ENCODE measurements at regions not wholly inside any gene's neighbourhood (a gene's known extent, or its start where the extent isn't known, plus 50 kb on each side); places are given as distances from the start of the nearest gene placed in this dataset.

GRCh38 chr12:124484067-124484466 lies 83.3 kb downstream of the NCOR2 start:
- no peak overlapping the region for H3K4me3 ChIP-seq (ENCODE audit: low read length)
- Mint-ChIP-seq H3K4me1 (ENCODE audit: low read depth) (peaks cover 13% of the 10 kb centered on the region), H3K4me3 (no peak overlapping the region), H3K27ac (no peak overlapping the region), H3K36me3 (ENCODE audit: low read depth) (peaks cover 49% of the 10 kb centered on the region), H3K9me3 (no peaks in the 10 kb centered on the region), H3K27me3 (no peaks in the 10 kb centered on the region)
- TF ChIP-seq, protein P1, sequence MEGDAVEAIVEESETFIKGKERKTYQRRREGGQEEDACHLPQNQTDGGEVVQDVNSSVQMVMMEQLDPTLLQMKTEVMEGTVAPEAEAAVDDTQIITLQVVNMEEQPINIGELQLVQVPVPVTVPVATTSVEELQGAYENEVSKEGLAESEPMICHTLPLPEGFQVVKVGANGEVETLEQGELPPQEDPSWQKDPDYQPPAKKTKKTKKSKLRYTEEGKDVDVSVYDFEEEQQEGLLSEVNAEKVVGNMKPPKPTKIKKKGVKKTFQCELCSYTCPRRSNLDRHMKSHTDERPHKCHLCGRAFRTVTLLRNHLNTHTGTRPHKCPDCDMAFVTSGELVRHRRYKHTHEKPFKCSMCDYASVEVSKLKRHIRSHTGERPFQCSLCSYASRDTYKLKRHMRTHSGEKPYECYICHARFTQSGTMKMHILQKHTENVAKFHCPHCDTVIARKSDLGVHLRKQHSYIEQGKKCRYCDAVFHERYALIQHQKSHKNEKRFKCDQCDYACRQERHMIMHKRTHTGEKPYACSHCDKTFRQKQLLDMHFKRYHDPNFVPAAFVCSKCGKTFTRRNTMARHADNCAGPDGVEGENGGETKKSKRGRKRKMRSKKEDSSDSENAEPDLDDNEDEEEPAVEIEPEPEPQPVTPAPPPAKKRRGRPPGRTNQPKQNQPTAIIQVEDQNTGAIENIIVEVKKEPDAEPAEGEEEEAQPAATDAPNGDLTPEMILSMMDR (IDR thresholded peaks at IDR 0.05), result no peak
- CTCF ChIA-PET, result interaction anchor here (0.7 kb wide), 1 partner anchor 238 kb away, joined by 4 read pairs; no protein-coding TSS in a partner anchor
- peaks cover 0 to 21% of the 10 kb centered on the region in 2 experiments for H3K9me3 ChIP-seq (ENCODE audit: control insufficient read depth in 1 of 2, insufficient read depth in 1 of 2, low read length in 2 of 2)
- H3K27ac ChIP-seq (ENCODE audit: low read depth in 1 of 2, low read length in 2 of 2), result no peak overlapping the region
- H3K4me1 ChIP-seq (ENCODE audit: insufficient read depth, low read length), result peaks cover 30% of the 10 kb centered on the region
- no peak for DNase-seq
- no peaks in the 10 kb centered on the region for H3K27me3 ChIP-seq (ENCODE audit: control insufficient read depth in 1 of 2, insufficient read depth in 2 of 2, low read length in 2 of 2)
- POLR2A ChIA-PET, result no interaction called here
- H3K36me3 ChIP-seq (ENCODE audit: insufficient read depth, low read length), result peaks cover 18% of the 10 kb centered on the region
- intact Hi-C loops (cut with DNase I, micrococcal nuclease), result no loop called here
- ATAC-seq (ENCODE audit: poor library complexity), result no peak

DNA sequence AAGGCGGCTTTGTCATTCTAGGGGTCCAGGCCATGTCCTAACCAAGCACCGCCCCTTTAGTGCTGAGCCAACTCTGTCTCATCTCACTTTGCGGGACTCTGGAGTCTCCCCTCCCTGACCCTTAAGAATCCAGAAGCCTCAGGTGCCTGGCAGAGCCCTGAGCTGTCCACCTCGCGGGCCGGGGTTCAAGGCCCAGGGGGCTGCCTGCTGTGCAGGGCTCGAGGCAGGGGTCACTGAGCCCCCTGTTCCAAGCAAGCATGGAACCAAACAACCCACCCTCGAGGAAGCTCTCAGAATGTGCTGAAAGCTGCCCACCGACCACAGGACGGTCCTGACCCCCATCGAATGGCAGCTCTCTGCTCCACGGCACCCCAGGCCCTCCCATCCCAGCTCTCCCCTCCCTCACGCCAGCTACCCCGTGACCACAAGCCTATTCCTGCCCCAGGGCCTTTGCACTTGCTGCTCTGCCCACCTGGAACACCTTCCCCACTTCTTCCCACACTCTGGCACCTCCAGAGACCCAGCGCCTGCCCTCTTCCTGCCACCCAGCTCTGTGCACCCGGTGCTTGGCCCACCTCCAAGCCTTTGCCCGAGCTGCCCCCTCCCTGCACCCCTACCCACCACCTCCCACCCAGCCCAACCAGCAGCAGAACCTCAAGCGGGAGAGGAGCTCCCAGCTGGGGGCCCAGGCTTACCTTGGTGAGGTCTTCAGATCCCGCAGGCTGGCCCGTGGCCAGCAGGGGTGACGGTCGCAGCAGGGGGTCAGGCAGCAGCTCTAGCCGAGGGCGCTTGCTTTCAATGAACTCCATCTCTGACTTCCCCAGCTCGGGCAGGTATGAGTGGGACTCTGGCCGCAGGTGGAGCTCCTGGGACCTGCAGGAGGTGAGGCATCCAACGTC lies 84.3 kb downstream of the NCOR2 start:
- intact Hi-C loops (cut with DNase I, micrococcal nuclease), result no loop called here

DNA sequence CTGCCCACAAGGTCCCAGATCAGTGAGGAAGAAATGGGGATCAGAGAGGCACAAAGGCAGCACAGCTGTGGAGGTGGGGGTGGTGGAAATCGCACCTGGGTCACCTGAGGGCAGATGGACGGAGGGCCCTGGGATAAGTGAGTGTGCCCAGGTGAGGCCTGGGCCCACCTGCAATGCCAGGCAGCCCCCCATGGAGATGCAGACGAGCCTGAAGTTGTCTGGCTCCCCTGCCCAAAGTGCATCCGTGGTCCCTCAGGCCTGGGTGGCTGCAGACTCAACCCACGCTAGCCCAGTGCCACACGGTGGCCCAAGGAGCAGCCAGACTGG lies 84.9 kb downstream of the NCOR2 start:
- Mint-ChIP-seq H3K27me3 (no peaks in the 10 kb centered on the region), H3K4me1 (ENCODE audit: low read depth) (peaks cover 14% of the 10 kb centered on the region), H3K27ac (no peak overlapping the region), H3K9me3 (no peaks in the 10 kb centered on the region), H3K36me3 (ENCODE audit: low read depth) (peaks cover 53% of the 10 kb centered on the region), H3K4me3 (no peak overlapping the region)
- ATAC-seq (ENCODE audit: poor library complexity), result no peak
- Histone ChIP-seq H3K4me3 (ENCODE audit: low read length) (no peak overlapping the region), H3K9me3 (ENCODE audit: control insufficient read depth in 1 of 2, insufficient read depth in 1 of 2, low read length in 2 of 2) (peaks cover 0 to 21% of the 10 kb centered on the region in 2 experiments), H3K36me3 (ENCODE audit: insufficient read depth, low read length) (peaks cover 27% of the 10 kb centered on the region), H3K27ac (ENCODE audit: low read depth in 1 of 2, low read length in 2 of 2) (no peak overlapping the region), H3K27me3 (ENCODE audit: control insufficient read depth in 1 of 2, insufficient read depth in 2 of 2, low read length in 2 of 2) (no peaks in the 10 kb centered on the region), H3K4me1 (ENCODE audit: insufficient read depth, low read length) (peaks cover 30% of the 10 kb centered on the region)
- CTCF ChIA-PET, result no interaction called here
- intact Hi-C loops (cut with DNase I, micrococcal nuclease), result no loop called here
- no peak for DNase-seq
- TF ChIP-seq, protein P1 (IDR thresholded peaks at IDR 0.05), result no peak
- POLR2A ChIA-PET, result no interaction called here

More for the DNA sequence above, 84.3 kb downstream of the NCOR2 start:
- POLR2A ChIA-PET, result no interaction called here
- no peak overlapping the region for H3K4me3 ChIP-seq (ENCODE audit: low read length)
- ATAC-seq (ENCODE audit: poor library complexity), result no peak
- H3K9me3 ChIP-seq (ENCODE audit: control insufficient read depth in 1 of 2, insufficient read depth in 1 of 2, low read length in 2 of 2), result peaks cover 0 to 21% of the 10 kb centered on the region in 2 experiments
- peaks cover 22% of the 10 kb centered on the region for H3K36me3 ChIP-seq (ENCODE audit: insufficient read depth, low read length)
- H3K4me1 Mint-ChIP-seq (ENCODE audit: low read depth), result peaks cover 20% of the 10 kb centered on the region
- DNase-seq, result no peak
- no peaks in the 10 kb centered on the region for H3K27me3 ChIP-seq (ENCODE audit: control insufficient read depth in 1 of 2, insufficient read depth in 2 of 2, low read length in 2 of 2)
- no peak overlapping the region for H3K27ac ChIP-seq (ENCODE audit: low read depth in 1 of 2, low read length in 2 of 2)
- H3K4me1 ChIP-seq (ENCODE audit: insufficient read depth, low read length), result peaks cover 30% of the 10 kb centered on the region
- no peaks in the 10 kb centered on the region for H3K27me3 Mint-ChIP-seq
- H3K27ac Mint-ChIP-seq, result no peak overlapping the region
- no peak overlapping the region for H3K4me3 Mint-ChIP-seq
- TF ChIP-seq, protein P1 (IDR thresholded peaks at IDR 0.05), result no peak
- no peaks in the 10 kb centered on the region for H3K9me3 Mint-ChIP-seq
- CTCF ChIA-PET, result interaction anchor here (0.7 kb wide), 1 partner anchor 239 kb away, joined by 4 read pairs; no protein-coding TSS in a partner anchor
- peaks cover 54% of the 10 kb centered on the region for H3K36me3 Mint-ChIP-seq (ENCODE audit: low read depth)

Data from CD4-positive, alpha-beta T cell (primary cell).